ENCODE measurements at regions not wholly inside any gene's neighbourhood (a gene's known extent, or its start where the extent isn't known, plus 50 kb on each side); places are given as distances from the start of the nearest gene placed in this dataset.

- TF ChIP-seq, protein P1, sequence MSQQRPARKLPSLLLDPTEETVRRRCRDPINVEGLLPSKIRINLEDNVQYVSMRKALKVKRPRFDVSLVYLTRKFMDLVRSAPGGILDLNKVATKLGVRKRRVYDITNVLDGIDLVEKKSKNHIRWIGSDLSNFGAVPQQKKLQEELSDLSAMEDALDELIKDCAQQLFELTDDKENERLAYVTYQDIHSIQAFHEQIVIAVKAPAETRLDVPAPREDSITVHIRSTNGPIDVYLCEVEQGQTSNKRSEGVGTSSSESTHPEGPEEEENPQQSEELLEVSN (IDR thresholded peaks at IDR 0.05), result no peak
- TF ChIP-seq SUZ12 (IDR thresholded peaks at IDR 0.05; ENCODE audit: low read length) (peak; percentile 49; the same call in 1 of the 2 replicates), MAX (IDR thresholded peaks at IDR 0.05) (peak; percentile 34; the same call in 1 of the 2 replicates), KDM5A (IDR thresholded peaks at IDR 0.05; ENCODE audit: low read length) (no peak)
Measured at GRCh38 chr7:157077986-157078644, 60.6 kb upstream of the UBE3C start (continued).

Measured in H1 (cell line).